IPS DF 4.7 (cell line): ENCODE measurements at regions not wholly inside any gene's neighbourhood (a gene's known extent, or its start where the extent isn't known, plus 50 kb on each side); places are given as distances from the start of the nearest gene placed in this dataset.
"Not testable (repeated sequence)": the region's sequence is repeated elsewhere in the genome, so short reads cannot be mapped to it uniquely, and the experiment has no call there.

Experiments
- DNase-seq: peaks from one replicate; pipeline ENCODE4 v3.0.0-alpha.2; 2013; ENCODE audit warnings: low spot score; ENCODE audit errors: extremely low read depth

DNA sequence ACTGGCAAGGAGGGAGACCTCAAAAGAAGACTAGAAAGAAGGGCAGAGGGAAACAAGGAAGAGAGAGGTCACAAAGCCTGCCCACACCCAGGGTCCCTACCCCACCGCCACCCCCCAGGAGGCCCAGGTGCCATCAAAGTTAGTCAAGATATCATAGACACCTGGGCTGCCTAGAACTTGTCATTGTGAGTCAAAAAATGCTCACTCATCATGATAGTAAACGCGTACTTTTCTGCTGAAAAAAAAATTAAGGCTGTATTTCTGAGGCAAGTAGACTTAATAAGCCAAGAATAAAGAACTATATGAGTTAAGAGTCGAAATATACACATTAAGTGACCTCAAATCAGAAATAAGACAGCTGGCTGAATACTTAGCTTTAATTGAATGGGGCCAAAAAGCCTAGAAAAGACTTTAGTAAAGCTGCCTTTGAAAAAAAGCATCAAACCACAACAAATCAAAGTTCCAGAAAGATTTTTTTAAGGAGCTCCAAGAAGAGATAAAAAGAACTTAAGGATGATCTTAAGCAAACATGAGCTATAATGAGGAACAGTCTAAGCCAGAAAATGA lies 415.5 kb upstream of the PPP2R3A start:
- no peak for DNase-seq

DNA sequence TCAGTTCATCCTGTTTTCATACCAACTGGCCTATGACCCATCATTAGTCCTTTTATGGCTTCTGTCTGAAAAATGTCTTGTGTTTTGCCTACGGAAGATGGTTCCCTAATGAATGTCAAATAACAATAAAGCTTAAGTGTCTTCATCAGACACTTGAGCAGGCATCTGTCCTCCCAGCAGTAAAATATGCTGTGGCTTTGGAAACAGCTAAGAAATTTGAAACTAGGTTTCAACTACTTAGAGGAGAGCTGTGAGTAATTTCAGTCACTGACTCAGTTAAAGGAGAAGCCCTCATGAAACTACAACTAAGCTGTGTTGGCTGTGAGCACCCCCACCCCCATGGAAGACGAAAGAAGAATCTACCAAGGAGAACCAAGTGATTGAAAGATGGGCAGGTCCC lies 409.4 kb upstream of the PPP2R3A start:
- no peak for DNase-seq

GRCh38 chr3:135558150-135558783 lies 407.3 kb upstream of the PPP2R3A start:
- no peak for DNase-seq

- no peak for DNase-seq
These were observed 406.6 kb upstream of the PPP2R3A start for GRCh38 chr3:135558906-135559305.

- DNase-seq, result no peak
These were observed 405.7 kb upstream of the PPP2R3A start for GRCh38 chr3:135559802-135560201.

DNA sequence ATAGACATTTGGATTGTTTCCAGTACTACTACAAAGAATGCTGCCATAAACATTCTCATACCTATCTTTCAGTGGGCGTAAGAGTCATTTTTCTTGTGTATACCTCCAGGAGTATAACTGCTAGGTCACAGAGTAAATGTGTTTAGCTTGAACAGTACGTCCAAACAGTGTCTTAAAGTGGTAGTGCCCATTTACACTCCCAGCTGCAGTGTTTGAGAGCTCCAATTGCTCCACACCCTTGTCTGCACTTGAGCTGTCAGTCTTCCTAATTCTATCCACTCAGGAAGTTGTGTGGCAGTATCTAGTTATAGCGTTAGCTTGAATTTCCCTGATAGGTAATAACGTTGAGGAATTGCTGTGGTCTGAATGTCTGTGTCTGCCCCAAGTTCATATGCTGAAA lies 404.7 kb upstream of the PPP2R3A start:
- no peak for DNase-seq

DNA sequence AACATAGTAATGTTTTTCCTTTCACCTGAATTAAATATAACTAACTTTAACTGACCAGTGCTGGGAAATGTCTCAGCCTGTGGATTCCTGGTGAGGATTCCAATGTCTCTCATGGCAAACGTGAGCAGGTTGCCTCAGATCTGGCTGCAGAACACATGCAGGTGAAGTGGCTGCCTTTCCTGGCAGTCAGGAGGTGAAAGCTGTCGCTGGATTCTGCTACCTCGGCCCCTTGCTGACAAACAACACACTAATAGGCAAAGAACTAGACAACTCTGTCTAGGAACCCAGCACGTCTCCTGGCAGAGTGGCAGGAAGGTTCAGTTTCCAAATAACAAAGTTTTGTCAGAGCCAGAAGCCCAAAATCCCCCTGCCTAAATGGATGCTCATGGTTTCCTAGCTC lies 400.8 kb upstream of the PPP2R3A start:
- DNase-seq, result no peak

- DNase-seq, result no peak
These were observed 400.0 kb upstream of the PPP2R3A start for GRCh38 chr3:135565546-135565945.

DNA sequence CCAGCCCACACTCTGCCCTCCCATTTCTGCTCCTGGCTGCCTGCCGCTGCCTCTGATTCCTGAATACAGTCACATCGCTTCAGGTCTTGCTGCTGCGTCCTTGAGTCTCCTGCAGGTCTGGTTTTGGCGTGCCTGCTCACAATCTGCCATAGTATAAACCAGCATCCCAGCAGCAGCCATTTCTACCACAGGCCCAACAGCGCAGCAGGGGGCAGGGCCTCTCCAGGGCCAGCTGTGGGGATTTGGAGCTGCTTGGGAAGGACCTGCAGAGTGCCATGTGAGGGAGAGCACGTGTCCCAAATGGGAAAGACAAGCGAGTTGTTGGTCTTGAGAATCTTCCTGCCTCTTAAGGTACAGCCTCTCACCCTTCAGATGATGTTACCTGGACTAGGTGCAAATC lies 398.3 kb upstream of the PPP2R3A start:
- no peak for DNase-seq

DNA sequence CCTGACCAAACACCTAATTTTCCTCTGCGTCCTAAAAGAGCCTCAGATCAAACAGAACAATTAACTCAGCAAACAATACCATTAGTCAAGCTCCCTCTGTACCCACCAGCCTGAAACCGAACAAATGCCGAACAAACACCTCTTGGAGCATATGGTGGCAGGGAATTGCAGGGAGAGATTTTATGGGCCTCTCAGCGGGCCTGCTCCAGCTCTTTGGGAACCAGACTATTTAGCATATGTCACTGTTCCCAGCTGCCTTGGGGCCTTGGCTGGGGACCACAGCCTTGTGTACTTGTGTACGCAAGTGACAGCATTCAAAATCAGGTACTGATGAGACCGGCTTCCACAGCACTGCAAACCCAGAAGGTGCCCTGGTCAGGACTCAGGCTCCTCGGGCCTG lies 388.8 kb upstream of the PPP2R3A start:
- DNase-seq, result no peak

DNA sequence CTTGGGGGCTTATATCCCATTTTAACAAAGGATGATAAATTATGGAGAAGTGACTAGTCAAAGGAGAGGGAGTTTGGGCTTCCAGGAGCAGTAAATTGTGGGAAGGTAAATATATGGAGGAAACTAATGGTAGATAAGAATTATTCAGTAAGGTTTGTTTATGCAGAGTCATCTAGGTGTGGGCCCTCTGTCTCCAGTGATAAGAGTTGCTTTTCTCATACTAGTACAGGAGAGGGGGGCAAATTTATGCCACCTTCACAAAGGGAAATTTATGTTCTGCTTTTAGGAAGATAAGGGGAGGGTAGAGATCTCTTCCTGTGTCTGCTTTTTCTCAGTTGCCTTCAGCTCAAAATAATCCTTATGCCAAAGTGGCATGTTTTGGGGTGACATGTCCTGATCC lies 383.7 kb upstream of the PPP2R3A start:
- DNase-seq, result no peak

DNA sequence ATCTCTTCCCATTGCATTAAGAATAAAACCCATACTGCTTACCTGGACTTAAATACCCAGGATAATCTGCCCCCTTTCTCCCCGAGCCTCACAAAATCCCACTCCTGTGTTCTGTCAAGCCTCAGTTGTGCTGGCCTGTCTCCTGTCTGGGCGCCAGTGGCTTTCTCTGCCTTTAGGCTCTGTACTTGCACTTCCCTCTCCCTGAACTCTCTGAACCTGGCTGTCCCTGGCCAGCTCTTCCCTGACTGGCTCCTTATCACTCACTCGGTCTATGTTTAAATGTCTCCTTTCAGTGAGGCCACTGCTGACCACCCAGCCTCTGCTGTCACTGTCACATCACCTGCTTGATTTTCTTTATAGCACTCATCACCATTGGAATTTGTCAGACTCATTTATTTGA lies 382.7 kb upstream of the PPP2R3A start:
- DNase-seq, result no peak

GRCh38 chr3:135596563-135596962 lies 369.0 kb upstream of the PPP2R3A start:
- DNase-seq, result no peak

DNA sequence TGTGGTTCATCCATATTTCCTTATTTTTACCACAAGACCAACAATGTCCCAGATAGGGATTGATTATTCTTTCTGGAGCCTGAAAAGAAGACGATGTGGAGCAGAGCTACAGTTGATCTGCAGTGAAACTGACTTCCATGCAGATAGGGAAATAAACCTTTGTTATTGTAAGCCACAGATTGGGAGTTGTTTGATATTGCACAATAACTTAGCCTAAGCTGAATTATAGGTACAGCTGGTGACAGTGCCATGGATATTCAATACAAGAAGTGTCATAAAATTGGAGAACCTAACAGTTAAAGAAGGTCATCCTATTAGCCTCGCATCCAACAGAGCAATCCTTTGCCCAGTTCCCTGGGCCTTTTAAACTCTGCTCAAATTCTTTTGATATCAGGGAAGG lies 367.7 kb upstream of the PPP2R3A start:
- no peak for DNase-seq

GRCh38 chr3:135598597-135598996 lies 366.9 kb upstream of the PPP2R3A start:
- no peak for DNase-seq

- DNase-seq, result not testable (repeated sequence)
These were observed 361.0 kb upstream of the PPP2R3A start for GRCh38 chr3:135604512-135604911.

- no peak for DNase-seq
These were observed 347.4 kb upstream of the PPP2R3A start for GRCh38 chr3:135618123-135618522.

- DNase-seq, result no peak
These were observed 344.2 kb upstream of the PPP2R3A start for GRCh38 chr3:135621184-135621920.

GRCh38 chr3:135622215-135622614 lies 343.3 kb upstream of the PPP2R3A start:
- no peak for DNase-seq

- no peak for DNase-seq
These were observed 342.9 kb upstream of the PPP2R3A start for GRCh38 chr3:135622656-135623055.

DNA sequence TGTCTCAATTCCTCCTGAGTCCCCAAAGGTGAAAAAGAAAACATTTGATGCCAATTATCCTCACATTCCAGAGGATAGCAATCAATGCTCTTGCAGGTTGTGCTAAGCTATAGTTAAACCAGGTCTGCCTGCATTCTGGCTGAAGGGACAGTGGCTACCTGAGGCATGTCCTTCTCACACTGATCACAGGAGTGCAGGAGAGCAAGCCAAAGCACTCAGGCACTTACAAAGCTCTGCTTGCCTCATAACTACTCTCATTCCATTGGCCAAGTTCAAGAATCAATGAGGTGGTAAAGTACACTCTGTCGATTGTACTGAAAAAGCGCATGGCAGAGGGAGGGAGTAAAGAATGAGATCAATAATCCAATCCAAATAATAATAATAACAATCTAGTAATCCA lies 342.0 kb upstream of the PPP2R3A start:
- no peak for DNase-seq

- DNase-seq, result no peak
These were observed 338.5 kb upstream of the PPP2R3A start for GRCh38 chr3:135627057-135627456.
